Fibroblast of lung (primary cell): ENCODE measurements at regions not wholly inside any gene's neighbourhood (a gene's known extent, or its start where the extent isn't known, plus 50 kb on each side); places are given as distances from the start of the nearest gene placed in this dataset.

Source experiments
- DNase-seq, 2 donors: peaks; one replicate each; pipeline versions ENCODE4 v3.0.0 to v3.0.0-alpha.2; 2010; ENCODE audit warnings: low read depth in 2 of 2
- H2AFZ ChIP-seq: 2 replicates; pipeline ENCODE4 v1.5.1; 2012; ENCODE audit warnings: low read length, control low read depth, inconsistent platforms
- H3K27ac ChIP-seq: 2 replicates; pipeline ENCODE4 v1.5.1; 2011; ENCODE audit warnings: low read length, control low read depth; ENCODE audit not compliant: insufficient read depth
- H3K27me3 ChIP-seq: 2 replicates; pipeline ENCODE4 v1.5.1; 2011; ENCODE audit warnings: mild to moderate bottlenecking, low read length; ENCODE audit not compliant: control insufficient read depth, insufficient read depth
- H3K36me3 ChIP-seq: 2 replicates; pipeline ENCODE4 v1.5.1; 2011; ENCODE audit warnings: low read length; ENCODE audit not compliant: control insufficient read depth, insufficient read depth
- H3K4me1 ChIP-seq: 2 replicates; pipeline ENCODE4 v1.5.1; 2011; ENCODE audit warnings: low read length; ENCODE audit not compliant: control insufficient read depth, insufficient read depth; ENCODE audit errors: extremely low read depth
- H3K4me2 ChIP-seq: 2 replicates; pipeline ENCODE4 v1.5.1; 2011; ENCODE audit warnings: low read length, control low read depth; ENCODE audit not compliant: insufficient read depth; ENCODE audit errors: extremely low read depth
- H3K4me3 ChIP-seq, 4 experiments: fragments of 200-600 bp in 1 of 4; sonication (generic) in 1 of 4; replicated peaks in 1 of 4; 2 replicates each; pipeline ENCODE4 v1.5.1; 2011 to 2016; ENCODE audit warnings: low read length in 4 of 4, low read depth in 3 of 4, mild to moderate bottlenecking in 3 of 4, control low read depth in 2 of 4, inconsistent platforms in 1 of 4, mixed read lengths in 1 of 4; ENCODE audit not compliant: insufficient read depth in 1 of 4; ENCODE audit errors: control extremely low read depth in 1 of 4
- H3K79me2 ChIP-seq: 2 replicates; pipeline ENCODE4 v1.5.1; 2012; ENCODE audit warnings: mild to moderate bottlenecking, low read length, inconsistent platforms; ENCODE audit not compliant: control insufficient read depth, insufficient read depth
- H3K9ac ChIP-seq: 2 replicates; pipeline ENCODE4 v1.5.1; 2011; ENCODE audit warnings: mild to moderate bottlenecking, low read length, control low read depth; ENCODE audit not compliant: insufficient read depth
- H3K9me3 ChIP-seq: 2 replicates; pipeline ENCODE4 v1.5.1; 2012; ENCODE audit warnings: low read depth, low read length; ENCODE audit not compliant: control insufficient read depth, insufficient read depth
- H4K20me1 ChIP-seq: 2 replicates; pipeline ENCODE4 v1.5.1; 2011; ENCODE audit warnings: low read length; ENCODE audit not compliant: control insufficient read depth, insufficient read depth; ENCODE audit errors: extremely low read depth
- CTCF ChIP-seq, 2 donors: IDR thresholded peaks in 1 of 2; conservative IDR thresholded peaks in 1 of 2; 1 replicate in 1 of 2; 2 replicates in 1 of 2; pipeline ENCODE4 v1.5.1; 2011 to 2012; ENCODE audit warnings: low read length in 2 of 2, control low read depth in 1 of 2, inconsistent platforms in 1 of 2, low read depth in 1 of 2, mild to moderate bottlenecking in 1 of 2
- EZH2 ChIP-seq: IDR thresholded peaks from 2 replicates; pipeline ENCODE4 v1.5.1; 2012; ENCODE audit warnings: low read length, control low read depth, mild to moderate bottlenecking; ENCODE audit errors: missing control alignments

- Histone ChIP-seq H3K27me3 (no peaks in the 10 kb centered on the region), H3K9me3 (no peaks in the 10 kb centered on the region), H3K36me3 (no peaks in the 10 kb centered on the region), H3K4me1 (no peaks in the 10 kb centered on the region), H3K4me3 (no peak overlapping the region), H3K4me2 (no peak overlapping the region), H4K20me1 (no peaks in the 10 kb centered on the region), H3K79me2 (no peaks in the 10 kb centered on the region), H3K27ac (no peak overlapping the region), H3K9ac (no peak overlapping the region), H2AFZ (no peak overlapping the region)
- no peak for DNase-seq
- TF ChIP-seq CTCF (conservative IDR thresholded peaks at IDR 0.05 in 1 of 2, IDR thresholded peaks at IDR 0.05 in 1 of 2; ENCODE audit: low read depth in 1 of 2, low read length in 2 of 2) = no peak
- TF ChIP-seq EZH2 = no peak
These were observed 315.2 kb upstream of the ROBO2 start for GRCh38 chr3:76724706-76725105.

DNA sequence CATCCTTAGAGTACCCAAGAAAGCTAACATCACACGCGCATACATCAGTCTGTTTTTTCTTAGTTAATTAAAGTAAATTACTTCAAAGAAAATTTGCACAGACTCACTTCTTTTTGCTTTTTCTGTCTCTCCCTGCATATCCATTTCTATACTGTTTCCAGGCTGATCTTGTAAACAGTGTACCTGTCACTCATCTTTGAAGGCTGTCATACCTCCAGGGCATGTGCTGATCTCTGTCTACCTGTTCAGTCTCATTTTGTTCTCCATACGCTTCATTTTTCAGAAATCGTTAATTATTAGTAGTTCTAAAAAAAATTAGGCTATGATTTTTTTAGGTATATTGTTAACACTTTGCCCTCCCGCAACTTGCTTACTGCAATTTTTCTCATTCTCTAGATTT, 313.9 kb upstream of the ROBO2 start:
- Histone ChIP-seq H3K4me1 (no peaks in the 10 kb centered on the region), H3K9ac (no peak overlapping the region), H3K4me3 (no peak overlapping the region), H3K4me2 (no peak overlapping the region), H3K27ac (no peak overlapping the region), H2AFZ (no peak overlapping the region), H3K36me3 (no peaks in the 10 kb centered on the region), H4K20me1 (no peaks in the 10 kb centered on the region), H3K9me3 (no peaks in the 10 kb centered on the region), H3K79me2 (no peaks in the 10 kb centered on the region), H3K27me3 (no peaks in the 10 kb centered on the region)
- TF ChIP-seq CTCF (conservative IDR thresholded peaks at IDR 0.05 in 1 of 2, IDR thresholded peaks at IDR 0.05 in 1 of 2; ENCODE audit: low read depth in 1 of 2, low read length in 2 of 2) (no peak), EZH2 (no peak)
- no peak for DNase-seq

GRCh38 chr3:76728426-76728825, 311.5 kb upstream of the ROBO2 start:
- no peak for TF ChIP-seq EZH2
- peak in 1 of 2 donors; percentile 5 for TF ChIP-seq CTCF (conservative IDR thresholded peaks at IDR 0.05 in 1 of 2, IDR thresholded peaks at IDR 0.05 in 1 of 2; ENCODE audit: low read depth in 1 of 2, low read length in 2 of 2)
- H3K79me2 ChIP-seq = no peaks in the 10 kb centered on the region
- no peaks in the 10 kb centered on the region for H3K36me3 ChIP-seq
- H3K4me3 ChIP-seq = no peak overlapping the region
- DNase-seq = no peak
- no peak overlapping the region for H3K9ac ChIP-seq
- no peak overlapping the region for H3K27ac ChIP-seq
- no peak overlapping the region for H2AFZ ChIP-seq
- no peaks in the 10 kb centered on the region for H3K9me3 ChIP-seq
- no peaks in the 10 kb centered on the region for H3K27me3 ChIP-seq
- no peaks in the 10 kb centered on the region for H3K4me1 ChIP-seq
- no peak overlapping the region for H3K4me2 ChIP-seq
- H4K20me1 ChIP-seq = no peaks in the 10 kb centered on the region
